OCI-LY3 (cell line): ENCODE measurements at regions not wholly inside any gene's neighbourhood (a gene's known extent, or its start where the extent isn't known, plus 50 kb on each side); places are given as distances from the start of the nearest gene placed in this dataset.

ENCODE experiments used
- EZH2phosphoT487 ChIP-seq: fragments of 200-600 bp; shearing (Covaris generic); IDR thresholded peaks from 2 replicates; pipeline ENCODE4 v1.6.1; 2018; ENCODE audit warnings: antibody characterized with exemption, mixed run types, low read depth
- TF ChIP-seq, protein P1 (sequence below): fragments of 200-600, 300-600 bp; sonication (generic); IDR thresholded peaks from 2 replicates; pipeline ENCODE4 v1.5.1; 2014; ENCODE audit warnings: antibody characterized with exemption, low read length, low read depth

DNA sequence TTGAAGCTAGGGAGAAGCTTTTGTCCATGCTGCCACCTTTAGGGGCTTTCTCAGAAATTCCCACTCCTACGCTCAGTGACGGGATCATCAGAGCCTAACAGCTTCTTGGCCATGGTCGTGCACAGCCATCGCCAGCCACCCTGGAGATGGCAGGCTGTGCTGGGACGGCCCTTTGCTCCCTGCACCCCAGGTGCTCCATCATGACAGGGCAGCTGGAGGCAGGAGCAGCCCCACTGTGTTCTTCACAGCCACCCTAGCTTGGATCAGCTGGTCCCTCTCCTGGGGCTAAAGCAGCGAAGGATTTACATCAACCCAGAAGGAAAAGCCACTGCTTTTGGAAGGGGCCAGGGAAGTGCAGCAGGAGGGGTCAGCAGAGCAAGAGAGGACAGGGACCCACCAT lies 235.9 kb downstream of the LY86 start:
- TF ChIP-seq, protein P1, sequence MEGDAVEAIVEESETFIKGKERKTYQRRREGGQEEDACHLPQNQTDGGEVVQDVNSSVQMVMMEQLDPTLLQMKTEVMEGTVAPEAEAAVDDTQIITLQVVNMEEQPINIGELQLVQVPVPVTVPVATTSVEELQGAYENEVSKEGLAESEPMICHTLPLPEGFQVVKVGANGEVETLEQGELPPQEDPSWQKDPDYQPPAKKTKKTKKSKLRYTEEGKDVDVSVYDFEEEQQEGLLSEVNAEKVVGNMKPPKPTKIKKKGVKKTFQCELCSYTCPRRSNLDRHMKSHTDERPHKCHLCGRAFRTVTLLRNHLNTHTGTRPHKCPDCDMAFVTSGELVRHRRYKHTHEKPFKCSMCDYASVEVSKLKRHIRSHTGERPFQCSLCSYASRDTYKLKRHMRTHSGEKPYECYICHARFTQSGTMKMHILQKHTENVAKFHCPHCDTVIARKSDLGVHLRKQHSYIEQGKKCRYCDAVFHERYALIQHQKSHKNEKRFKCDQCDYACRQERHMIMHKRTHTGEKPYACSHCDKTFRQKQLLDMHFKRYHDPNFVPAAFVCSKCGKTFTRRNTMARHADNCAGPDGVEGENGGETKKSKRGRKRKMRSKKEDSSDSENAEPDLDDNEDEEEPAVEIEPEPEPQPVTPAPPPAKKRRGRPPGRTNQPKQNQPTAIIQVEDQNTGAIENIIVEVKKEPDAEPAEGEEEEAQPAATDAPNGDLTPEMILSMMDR = no peak
- TF ChIP-seq EZH2phosphoT487 = no peak
